Central memory CD8-positive, alpha-beta T cell (primary cell): ENCODE measurements at regions not wholly inside any gene's neighbourhood (a gene's known extent, or its start where the extent isn't known, plus 50 kb on each side); places are given as distances from the start of the nearest gene placed in this dataset.
"Not testable (repeated sequence)": the region's sequence is repeated elsewhere in the genome, so short reads cannot be mapped to it uniquely, and the experiment has no call there.

ENCODE experiments used
- ATAC-seq: fragments of 150-1000 bp; cut with Tn5 transposase; replicated peaks from 2 replicates; pipeline ENCODE4 v1.10.0; 2022; ENCODE audit warnings: mild to moderate bottlenecking, moderate FRiP score, moderate number of reproducible peaks; ENCODE audit not compliant: poor library complexity, severe bottlenecking; ENCODE audit errors: extremely low read depth
- DNase-seq, 2 donors: peaks; one replicate each; pipeline ENCODE4 v3.0.0; 2021; ENCODE audit warnings: low spot score in 2 of 2
- H3K27ac Mint-ChIP-seq: one replicate; pipeline ENCODE4 v1.8.0; 2022; ENCODE audit warnings: low read depth, mild to moderate bottlenecking, moderate library complexity, mixed read lengths
- H3K27me3 Mint-ChIP-seq: one replicate; pipeline ENCODE4 v1.8.0; 2022; ENCODE audit warnings: mixed read lengths
- H3K36me3 Mint-ChIP-seq: one replicate; pipeline ENCODE4 v1.8.0; 2022; ENCODE audit warnings: mild to moderate bottlenecking, moderate library complexity, mixed read lengths; ENCODE audit not compliant: insufficient read depth
- H3K4me1 Mint-ChIP-seq: one replicate; pipeline ENCODE4 v1.8.0; 2022; ENCODE audit warnings: mixed read lengths
- H3K4me3 Mint-ChIP-seq: one replicate; pipeline ENCODE4 v1.8.0; 2022; ENCODE audit warnings: mild to moderate bottlenecking, moderate library complexity, mixed read lengths
- H3K9me3 Mint-ChIP-seq: one replicate; pipeline ENCODE4 v1.8.0; 2022; ENCODE audit warnings: mixed read lengths

DNA sequence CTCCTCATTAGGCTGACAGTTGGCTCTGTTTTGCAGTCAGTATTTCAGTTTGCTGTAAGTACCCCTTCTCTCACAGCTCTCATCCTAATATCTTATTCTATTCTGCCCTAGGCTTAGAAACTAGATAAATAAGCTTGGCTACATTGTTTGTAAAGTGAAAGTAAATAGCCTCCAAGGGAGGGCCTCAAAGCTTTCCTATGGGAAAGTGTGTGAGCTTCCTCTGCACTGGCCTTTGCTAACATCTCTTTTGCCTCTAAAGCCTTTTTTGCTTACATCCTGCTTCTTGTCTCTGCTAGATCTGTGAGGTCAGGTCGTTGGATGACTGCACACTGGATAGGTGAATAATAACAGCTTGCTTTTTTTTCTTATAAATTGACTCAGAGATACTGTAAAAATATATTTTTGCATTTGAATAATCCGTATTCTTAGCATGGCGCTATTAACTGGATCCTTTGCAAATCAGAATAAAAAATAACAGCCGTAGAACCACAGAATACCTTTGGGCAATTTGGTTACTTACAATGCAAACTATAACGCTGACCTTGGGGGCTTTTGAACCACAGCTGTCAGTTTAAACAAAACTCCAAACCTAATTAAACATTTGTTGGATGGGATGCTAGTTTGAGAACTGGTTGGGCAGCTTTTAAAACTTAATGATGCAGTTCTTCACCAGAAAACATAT, 55.1 kb downstream of the TTC6 start:
- no peaks in the 10 kb centered on the region for H3K4me1 Mint-ChIP-seq
- ATAC-seq (no peak), DNase-seq (no peak)
- no peak overlapping the region for H3K27ac Mint-ChIP-seq
- H3K9me3 Mint-ChIP-seq, result peaks cover 8% of the 10 kb centered on the region
- no peaks in the 10 kb centered on the region for H3K27me3 Mint-ChIP-seq
- peaks cover 1% of the 10 kb centered on the region for H3K36me3 Mint-ChIP-seq
- no peak overlapping the region for H3K4me3 Mint-ChIP-seq

DNA sequence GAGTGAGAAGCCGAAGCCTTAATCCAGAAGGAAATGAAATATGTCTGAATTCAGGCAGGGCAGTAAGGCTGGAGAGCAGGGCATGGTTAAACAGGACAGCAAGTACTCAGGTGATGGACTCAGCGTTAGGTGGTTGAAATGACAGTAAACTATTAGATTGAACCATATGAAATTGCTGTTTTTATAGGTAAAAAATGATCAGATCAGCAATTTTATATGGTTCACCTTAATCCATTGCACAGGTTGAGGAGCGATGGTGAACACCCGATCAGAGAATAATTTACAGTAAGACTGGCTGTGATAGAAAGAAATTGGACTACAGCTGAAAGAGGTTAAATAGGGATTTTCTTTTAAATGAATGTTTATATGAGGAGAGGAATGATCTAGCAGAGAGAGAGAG, 56.6 kb downstream of the TTC6 start:
- DNase-seq, result no peak
- Mint-ChIP-seq H3K4me3 (no peak overlapping the region), H3K4me1 (no peaks in the 10 kb centered on the region), H3K9me3 (peaks cover 12% of the 10 kb centered on the region), H3K27me3 (no peaks in the 10 kb centered on the region), H3K36me3 (peaks cover 1% of the 10 kb centered on the region), H3K27ac (no peak overlapping the region)
- no peak for ATAC-seq

DNA sequence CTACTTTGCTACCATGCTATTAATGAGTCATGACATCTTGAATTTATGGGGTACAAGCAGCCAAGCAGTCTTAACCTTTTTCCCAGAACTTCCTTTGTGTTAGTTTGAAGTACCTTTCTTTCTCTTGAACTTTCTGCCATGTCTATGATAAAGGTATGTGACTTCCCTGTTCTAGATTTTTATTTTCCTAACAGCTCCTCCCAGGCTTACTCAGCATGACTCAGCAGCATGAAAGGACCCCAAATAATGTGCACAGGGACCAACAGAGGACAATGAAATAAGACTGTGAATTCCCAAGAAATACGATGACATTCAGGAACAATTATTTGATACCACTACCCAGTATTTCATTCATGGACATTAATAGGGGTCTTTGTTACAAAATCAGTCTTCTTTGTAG, 60.0 kb downstream of the TTC6 start:
- peaks cover 1% of the 10 kb centered on the region for H3K36me3 Mint-ChIP-seq
- no peak overlapping the region for H3K4me3 Mint-ChIP-seq
- H3K9me3 Mint-ChIP-seq, result peaks cover 17% of the 10 kb centered on the region
- H3K27me3 Mint-ChIP-seq, result no peaks in the 10 kb centered on the region
- no peaks in the 10 kb centered on the region for H3K4me1 Mint-ChIP-seq
- ATAC-seq (no peak), DNase-seq (no peak)
- H3K27ac Mint-ChIP-seq, result no peak overlapping the region

DNA sequence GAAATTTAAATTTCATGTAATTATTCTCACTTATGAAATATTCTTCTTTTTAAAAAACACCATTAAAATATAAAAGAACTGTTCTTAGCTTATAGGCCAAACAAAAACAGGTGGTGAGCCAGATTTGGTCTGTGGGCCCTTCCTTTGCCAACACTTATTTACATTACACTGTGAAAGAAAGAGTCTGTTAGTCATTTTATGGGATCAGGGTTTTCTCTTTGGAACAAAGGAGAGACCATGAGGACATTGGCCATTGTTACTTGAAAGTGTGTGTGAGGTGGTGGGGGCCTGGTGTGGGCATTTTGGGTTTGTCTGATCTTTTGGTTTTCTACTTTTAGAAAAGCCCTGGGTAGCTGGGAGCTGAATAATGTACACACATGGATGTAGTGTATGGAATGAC, 62.7 kb downstream of the TTC6 start:
- DNase-seq (no peak), ATAC-seq (no peak)
- H3K36me3 Mint-ChIP-seq, result no peaks in the 10 kb centered on the region
- H3K4me1 Mint-ChIP-seq, result no peaks in the 10 kb centered on the region
- no peaks in the 10 kb centered on the region for H3K27me3 Mint-ChIP-seq
- H3K27ac Mint-ChIP-seq, result no peak overlapping the region
- peaks cover 28% of the 10 kb centered on the region for H3K9me3 Mint-ChIP-seq
- H3K4me3 Mint-ChIP-seq, result no peak overlapping the region

DNA sequence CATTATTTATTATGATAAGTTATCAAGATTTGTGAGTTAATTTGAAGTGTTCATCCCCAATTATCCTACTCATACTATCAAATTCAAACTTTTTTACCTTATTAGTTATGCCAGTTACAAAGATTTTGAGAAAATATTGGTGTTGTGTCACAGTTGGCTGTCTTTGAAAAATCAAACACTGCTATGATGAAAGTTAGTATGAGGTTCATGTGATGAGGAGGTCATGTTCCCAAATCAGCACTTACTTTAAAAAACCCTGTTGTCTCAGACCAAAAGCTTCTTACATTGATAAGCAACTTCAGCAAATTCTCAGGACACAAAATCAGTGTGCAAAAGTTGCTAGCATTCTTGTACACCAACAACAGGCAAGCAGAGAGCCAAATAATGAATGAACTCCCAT, 68.1 kb downstream of the TTC6 start:
- Mint-ChIP-seq H3K4me1 (no peaks in the 10 kb centered on the region), H3K27ac (no peak overlapping the region), H3K27me3 (no peaks in the 10 kb centered on the region), H3K36me3 (no peaks in the 10 kb centered on the region), H3K9me3 (peaks cover 22% of the 10 kb centered on the region), H3K4me3 (no peak overlapping the region)
- DNase-seq, result no peak
- no peak for ATAC-seq

DNA sequence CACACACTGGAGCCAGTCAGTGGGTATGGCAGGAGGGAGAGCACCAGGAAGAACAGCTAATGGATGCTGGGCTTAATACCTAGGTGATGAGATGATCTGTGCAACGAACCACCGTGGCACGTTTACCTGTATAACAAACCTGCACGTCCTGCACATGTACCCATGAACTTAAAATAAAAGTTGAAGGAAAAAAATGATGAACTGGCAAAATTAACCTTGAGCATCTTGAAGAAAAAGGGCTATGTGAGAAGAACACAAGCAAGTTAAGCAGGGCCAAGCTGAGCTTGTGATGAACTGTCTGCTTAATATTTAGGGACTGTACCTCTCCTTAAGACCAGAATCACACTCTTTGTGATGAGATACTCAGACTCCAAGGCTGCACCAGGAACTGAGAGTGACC, 70.0 kb downstream of the TTC6 start:
- ATAC-seq (no peak), DNase-seq (no peak)
- H3K4me1 Mint-ChIP-seq, result no peaks in the 10 kb centered on the region
- H3K27me3 Mint-ChIP-seq, result no peaks in the 10 kb centered on the region
- peaks cover 29% of the 10 kb centered on the region for H3K9me3 Mint-ChIP-seq
- H3K4me3 Mint-ChIP-seq, result no peak overlapping the region
- no peaks in the 10 kb centered on the region for H3K36me3 Mint-ChIP-seq
- no peak overlapping the region for H3K27ac Mint-ChIP-seq

DNA sequence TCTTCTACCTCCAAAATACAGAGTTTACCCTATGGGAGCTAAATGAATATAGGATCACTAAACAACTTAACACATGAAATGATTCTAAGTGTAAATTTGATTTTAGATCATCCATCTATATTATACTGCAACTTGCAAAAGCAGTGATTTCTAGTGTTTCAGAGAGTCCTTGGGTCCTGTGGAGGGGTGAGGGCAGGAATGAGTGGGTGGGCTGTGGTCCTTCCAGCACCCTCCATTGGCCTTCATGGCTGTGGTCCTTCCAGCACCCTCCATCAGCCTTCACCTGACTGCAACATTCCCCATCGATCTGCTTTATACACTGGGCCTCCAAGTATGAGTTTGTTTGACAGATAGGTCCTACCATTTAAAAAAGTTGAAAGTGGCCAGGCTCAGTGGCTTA, 70.5 kb downstream of the TTC6 start:
- Mint-ChIP-seq H3K9me3 (peaks cover 28% of the 10 kb centered on the region), H3K27me3 (no peaks in the 10 kb centered on the region), H3K4me3 (no peak overlapping the region), H3K4me1 (no peaks in the 10 kb centered on the region), H3K36me3 (no peaks in the 10 kb centered on the region), H3K27ac (no peak overlapping the region)
- no peak for DNase-seq
- no peak for ATAC-seq

DNA sequence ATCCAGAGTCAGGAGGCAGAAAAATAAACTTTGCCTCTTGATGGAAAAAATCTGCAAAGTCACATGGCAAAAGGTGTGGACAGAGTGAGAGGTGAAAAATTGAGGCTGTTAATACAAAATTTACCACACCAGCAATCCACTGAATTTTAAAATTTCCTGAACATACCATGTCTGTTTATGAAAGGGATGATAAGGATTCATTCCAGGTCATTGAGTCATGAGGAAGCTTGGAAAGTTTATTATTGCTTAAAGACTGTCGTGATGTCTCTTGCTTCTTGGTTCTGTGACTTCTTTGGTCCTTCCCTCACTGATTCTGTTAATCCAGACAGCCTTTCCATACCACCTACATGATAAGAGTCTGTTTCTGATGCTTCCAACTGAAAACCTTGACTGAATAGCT, 73.2 kb downstream of the TTC6 start:
- ATAC-seq, result no peak
- Mint-ChIP-seq H3K27me3 (no peaks in the 10 kb centered on the region), H3K36me3 (no peaks in the 10 kb centered on the region), H3K4me3 (no peak overlapping the region), H3K27ac (no peak overlapping the region), H3K9me3 (peaks cover 17% of the 10 kb centered on the region), H3K4me1 (no peaks in the 10 kb centered on the region)
- DNase-seq, result no peak

DNA sequence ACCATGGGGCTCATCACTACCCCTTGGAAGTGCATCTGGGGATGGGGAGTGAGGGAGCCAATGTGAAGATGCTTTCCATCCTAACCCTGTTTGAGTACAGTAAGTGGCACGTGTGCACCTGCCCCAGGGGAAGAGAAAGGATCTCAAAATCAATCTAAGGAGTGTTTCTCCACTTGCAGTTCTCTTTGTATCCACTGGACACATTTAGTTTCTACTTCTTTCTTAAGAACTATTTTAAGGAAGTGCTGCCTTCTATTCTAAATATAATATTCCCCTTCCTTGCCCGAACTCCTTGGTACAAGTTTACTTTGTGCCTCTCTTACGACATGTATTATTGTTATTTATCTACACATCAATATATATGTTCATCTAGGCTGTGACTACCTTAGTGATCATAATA, 73.8 kb downstream of the TTC6 start:
- Mint-ChIP-seq H3K4me1 (no peaks in the 10 kb centered on the region), H3K27ac (no peak overlapping the region), H3K4me3 (no peak overlapping the region), H3K36me3 (no peaks in the 10 kb centered on the region), H3K27me3 (no peaks in the 10 kb centered on the region), H3K9me3 (peaks cover 13% of the 10 kb centered on the region)
- DNase-seq, result no peak
- no peak for ATAC-seq

DNA sequence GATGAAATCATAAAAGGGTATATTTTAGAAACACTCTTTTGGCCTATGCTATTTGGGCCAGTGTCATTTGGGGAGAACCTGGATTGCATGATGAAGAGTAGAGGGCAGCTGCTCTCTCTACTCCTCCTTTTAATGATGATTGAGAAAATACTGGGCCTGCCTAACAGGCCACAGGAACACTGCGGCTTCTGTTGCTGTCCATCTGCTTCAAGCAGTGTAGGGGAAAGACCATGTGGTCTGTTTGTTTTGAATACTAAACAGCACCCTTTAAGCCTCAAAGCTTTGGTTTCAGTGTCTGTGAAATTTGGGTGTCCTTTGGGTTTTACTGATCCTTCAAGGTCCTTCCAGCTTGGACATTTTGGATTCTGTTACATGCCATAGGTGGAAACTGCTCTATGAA, 78.0 kb downstream of the TTC6 start:
- H3K36me3 Mint-ChIP-seq, result no peaks in the 10 kb centered on the region
- no peak overlapping the region for H3K27ac Mint-ChIP-seq
- no peaks in the 10 kb centered on the region for H3K27me3 Mint-ChIP-seq
- no peak for ATAC-seq
- no peak for DNase-seq
- H3K9me3 Mint-ChIP-seq, result peaks cover 8% of the 10 kb centered on the region
- no peaks in the 10 kb centered on the region for H3K4me1 Mint-ChIP-seq
- no peak overlapping the region for H3K4me3 Mint-ChIP-seq

DNA sequence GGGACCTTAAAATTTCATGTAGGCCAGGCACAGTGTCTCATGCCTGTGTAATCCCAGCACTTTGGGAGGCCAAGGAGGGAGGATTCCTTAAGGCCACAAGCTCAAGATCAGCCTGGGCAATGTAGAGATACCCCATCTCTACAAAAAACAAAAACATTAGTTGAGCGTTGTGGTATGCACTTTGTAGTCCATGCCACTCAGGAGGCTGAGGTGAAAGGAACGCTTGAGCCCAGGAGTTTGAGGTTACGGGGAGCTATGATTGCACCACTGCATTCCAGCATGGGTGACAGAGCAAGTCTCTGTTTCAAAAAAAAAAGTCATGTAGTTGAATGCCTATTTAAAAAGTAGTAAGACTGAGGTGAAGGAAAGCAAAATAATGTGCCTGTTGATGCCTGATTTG, 83.5 kb downstream of the TTC6 start:
- DNase-seq, result no peak
- no peak overlapping the region for H3K27ac Mint-ChIP-seq

DNA sequence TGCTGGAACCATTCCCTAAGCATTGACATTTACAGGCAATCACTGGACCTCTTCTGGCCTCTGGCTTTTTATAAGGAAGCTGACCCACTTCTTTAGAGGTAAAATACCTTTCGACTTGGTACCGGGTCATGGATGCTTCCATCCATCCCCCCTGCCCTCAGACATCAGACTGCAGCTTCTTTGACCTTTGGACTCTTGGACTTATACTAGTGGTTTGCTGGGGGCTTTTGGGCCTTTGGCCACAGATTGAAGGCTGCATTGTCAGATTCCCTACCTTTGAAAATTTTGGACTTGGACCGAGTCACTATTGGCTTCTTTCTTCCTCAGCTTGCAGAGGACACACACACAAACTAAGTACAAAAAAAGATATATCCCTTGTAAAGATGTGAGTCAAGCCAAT, 86.1 kb downstream of the TTC6 start:
- ATAC-seq (no peak), DNase-seq (no peak)
- H3K27me3 Mint-ChIP-seq, result no peaks in the 10 kb centered on the region
- no peak overlapping the region for H3K27ac Mint-ChIP-seq
- H3K9me3 Mint-ChIP-seq, result peaks cover 11% of the 10 kb centered on the region
- no peaks in the 10 kb centered on the region for H3K4me1 Mint-ChIP-seq
- H3K36me3 Mint-ChIP-seq, result no peaks in the 10 kb centered on the region
- H3K4me3 Mint-ChIP-seq, result no peak overlapping the region

More for the DNA sequence above, 83.5 kb downstream of the TTC6 start:
- Mint-ChIP-seq H3K27me3 (no peaks in the 10 kb centered on the region), H3K4me1 (no peaks in the 10 kb centered on the region), H3K9me3 (peaks cover 1% of the 10 kb centered on the region), H3K36me3 (no peaks in the 10 kb centered on the region), H3K4me3 (no peak overlapping the region)
- ATAC-seq, result no peak

DNA sequence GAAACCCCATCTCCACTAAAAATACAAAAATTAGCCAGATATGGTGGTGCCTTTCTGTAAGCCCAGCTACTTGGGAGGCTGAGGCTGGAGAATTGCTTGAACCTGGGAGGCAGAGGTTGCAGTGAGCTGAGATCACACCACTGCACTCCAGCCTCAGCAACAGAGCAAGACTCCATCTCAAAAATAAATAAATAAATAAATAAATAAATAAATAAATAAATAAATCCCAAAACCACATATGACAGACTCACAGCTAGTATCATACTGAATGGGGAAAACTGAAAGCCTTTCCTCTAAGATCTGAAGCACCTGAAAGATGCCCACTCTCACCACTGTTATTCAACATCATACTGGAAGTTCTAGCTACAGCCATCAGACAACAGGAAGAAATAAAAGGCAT, 97.3 kb downstream of the TTC6 start:
- H3K27ac Mint-ChIP-seq, H3K36me3 Mint-ChIP-seq, H3K27me3 Mint-ChIP-seq, ATAC-seq, DNase-seq, H3K4me1 Mint-ChIP-seq, H3K4me3 Mint-ChIP-seq: not testable (repeated sequence)
- H3K9me3 Mint-ChIP-seq, result peaks cover 22% of the 10 kb centered on the region

DNA sequence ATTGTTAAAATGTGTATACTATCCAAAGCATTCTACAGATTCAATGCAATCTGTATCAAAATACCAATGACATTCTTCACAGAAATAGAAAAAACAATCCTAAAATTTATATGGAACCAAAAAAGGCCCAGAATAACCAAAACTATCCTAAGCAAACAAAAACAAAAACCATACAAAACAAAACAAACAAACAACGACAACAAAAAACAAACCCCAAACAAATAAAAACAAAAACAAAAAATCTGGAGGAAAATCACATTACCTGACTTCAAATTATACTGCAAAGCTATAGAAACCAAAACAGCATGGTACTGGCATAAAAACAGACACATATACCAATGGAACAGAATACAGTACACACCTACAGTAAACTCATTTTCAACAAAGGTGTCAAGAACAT, 98.0 kb downstream of the TTC6 start:
- ATAC-seq, H3K36me3 Mint-ChIP-seq, H3K4me3 Mint-ChIP-seq, DNase-seq, H3K27ac Mint-ChIP-seq, H3K4me1 Mint-ChIP-seq, H3K27me3 Mint-ChIP-seq: not testable (repeated sequence)
- H3K9me3 Mint-ChIP-seq, result peaks cover 21% of the 10 kb centered on the region
